Amniotic epithelial cell (primary cell): ENCODE measurements at regions not wholly inside any gene's neighbourhood (a gene's known extent, or its start where the extent isn't known, plus 50 kb on each side); places are given as distances from the start of the nearest gene placed in this dataset.

ENCODE experiments used
- DNase-seq: peaks from one replicate; pipeline ENCODE4 v3.0.0-alpha.2; 2010; ENCODE audit warnings: low read depth

- DNase-seq, result no peak
Observed at GRCh38 chr5:164300295-164300694, 794.9 kb downstream of the MAT2B start.

- DNase-seq, result no peak
Observed at GRCh38 chr5:164301136-164301535, 795.7 kb downstream of the MAT2B start.

- DNase-seq, result no peak
Observed at GRCh38 chr5:164301708-164302107, 796.3 kb downstream of the MAT2B start.

- DNase-seq, result peak; percentile 48
Observed at GRCh38 chr5:164302533-164303235, 797.3 kb downstream of the MAT2B start.

GRCh38 chr5:164303646-164304215, 798.3 kb downstream of the MAT2B start:
- DNase-seq, result peak; percentile 5

GRCh38 chr5:164306662-164307061, 801.2 kb downstream of the MAT2B start:
- DNase-seq, result peak; percentile 69

GRCh38 chr5:164312801-164313200, 807.4 kb downstream of the MAT2B start:
- DNase-seq, result no peak

- DNase-seq, result no peak
Observed at GRCh38 chr5:164317676-164318075, 812.3 kb downstream of the MAT2B start.

- no peak for DNase-seq
Observed at GRCh38 chr5:164319161-164319560, 813.7 kb downstream of the MAT2B start.

GRCh38 chr5:164324239-164324638, 818.8 kb downstream of the MAT2B start:
- no peak for DNase-seq

GRCh38 chr5:164326219-164326618, 820.8 kb downstream of the MAT2B start:
- DNase-seq, result no peak

GRCh38 chr5:164327166-164327565, 821.7 kb downstream of the MAT2B start:
- DNase-seq, result peak; percentile 15

GRCh38 chr5:164332349-164333196, 827.2 kb downstream of the MAT2B start:
- DNase-seq, result no peak

- peak; percentile 79 for DNase-seq
Observed at GRCh38 chr5:164335837-164336236, 830.4 kb downstream of the MAT2B start.

GRCh38 chr5:164336276-164336675, 830.9 kb downstream of the MAT2B start:
- no peak for DNase-seq

GRCh38 chr5:164336906-164337305, 831.5 kb downstream of the MAT2B start:
- DNase-seq, result peak; percentile 52

- DNase-seq, result no peak
Observed at GRCh38 chr5:164341056-164341619, 835.7 kb downstream of the MAT2B start.

GRCh38 chr5:164345173-164345849, 839.9 kb downstream of the MAT2B start:
- peak; percentile 47 for DNase-seq

GRCh38 chr5:164345853-164346252, 840.4 kb downstream of the MAT2B start:
- DNase-seq, result no peak

- peak; percentile 46 for DNase-seq
Observed at GRCh38 chr5:164346785-164347630, 841.6 kb downstream of the MAT2B start.

GRCh38 chr5:164350236-164350635, 844.8 kb downstream of the MAT2B start:
- no peak for DNase-seq
